HG03066 (cell line): ENCODE measurements at regions not wholly inside any gene's neighbourhood (a gene's known extent, or its start where the extent isn't known, plus 50 kb on each side); places are given as distances from the start of the nearest gene placed in this dataset.
"Not testable (repeated sequence)": the region's sequence is repeated elsewhere in the genome, so short reads cannot be mapped to it uniquely, and the experiment has no call there.

Experiments used
- ATAC-seq: cut with Tn5 transposase; IDR thresholded peaks from one replicate; pipeline ENCODE4 v1.9.1; 2021; ENCODE audit warnings: low read depth; ENCODE audit not compliant: unreplicated experiment

- ATAC-seq: no peak
Observed at GRCh38 chr2:196275646-196276352, 104.4 kb upstream of the STK17B start.

GRCh38 chr2:196276421-196276820 lies 105.0 kb upstream of the STK17B start:
- no peak for ATAC-seq

GRCh38 chr2:196277002-196277401 lies 105.6 kb upstream of the STK17B start:
- peak; percentile 47 for ATAC-seq

GRCh38 chr2:196278491-196278911 lies 107.1 kb upstream of the STK17B start:
- no peak for ATAC-seq

GRCh38 chr2:196279541-196279940 lies 108.2 kb upstream of the STK17B start:
- ATAC-seq: no peak

- ATAC-seq: no peak
Observed at GRCh38 chr2:196284144-196284844, 112.9 kb upstream of the STK17B start.

- no peak for ATAC-seq
Observed at GRCh38 chr2:196284866-196285557, 113.6 kb upstream of the STK17B start.

GRCh38 chr2:196286821-196287220 lies 115.4 kb upstream of the STK17B start:
- ATAC-seq: peak; percentile 49

- ATAC-seq: no peak
Observed at GRCh38 chr2:196287523-196287922, 116.1 kb upstream of the STK17B start.

- no peak for ATAC-seq
Observed at GRCh38 chr2:196288006-196288538, 116.7 kb upstream of the STK17B start.

- no peak for ATAC-seq
Observed at GRCh38 chr2:196289000-196289399, 117.6 kb upstream of the STK17B start.

- ATAC-seq: no peak
Observed at GRCh38 chr2:196290136-196290535, 118.8 kb upstream of the STK17B start.

GRCh38 chr2:196290569-196290968 lies 119.2 kb upstream of the STK17B start:
- no peak for ATAC-seq

GRCh38 chr2:196291426-196291825 lies 120.0 kb upstream of the STK17B start:
- ATAC-seq: no peak

GRCh38 chr2:196291873-196292800 lies 120.8 kb upstream of the STK17B start:
- peak; percentile 43 for ATAC-seq

- ATAC-seq: no peak
Observed at GRCh38 chr2:196293751-196294515, 122.6 kb upstream of the STK17B start.

- no peak for ATAC-seq
Observed at GRCh38 chr2:196294516-196294909, 123.1 kb upstream of the STK17B start.

- no peak for ATAC-seq
Observed at GRCh38 chr2:196295005-196295404, 123.6 kb upstream of the STK17B start.

- not testable (repeated sequence) for ATAC-seq
Observed at GRCh38 chr2:196298106-196298723, 126.8 kb upstream of the STK17B start.
